DND-41 (cell line): ENCODE measurements at regions not wholly inside any gene's neighbourhood (a gene's known extent, or its start where the extent isn't known, plus 50 kb on each side); places are given as distances from the start of the nearest gene placed in this dataset.

Source experiments
- ATAC-seq: fragments of 200-7000 bp; cut with Tn5 transposase; 3 replicates; pipeline ENCODE4 v1.9.1; 2021; ENCODE audit warnings: low read depth; ENCODE audit not compliant: insufficient read depth
- DNase-seq: peaks from one replicate; pipeline ENCODE4 v3.0.0-alpha.2; 2020
- H2AFZ ChIP-seq: 2 replicates; pipeline ENCODE4 v1.6.0; 2012; ENCODE audit warnings: low read depth, low read length
- H3K27ac ChIP-seq: 2 replicates; pipeline ENCODE4 v1.5.1; 2012; ENCODE audit warnings: low read length, inconsistent platforms
- H3K27me3 ChIP-seq: fragments of 200-600 bp; sonication (generic); 2 replicates; pipeline ENCODE4 v1.6.0; 2012; ENCODE audit warnings: low read length, mild to moderate bottlenecking, inconsistent platforms; ENCODE audit not compliant: insufficient read depth, poor library complexity
- H3K36me3 ChIP-seq: 2 replicates; pipeline ENCODE4 v1.5.1; 2012; ENCODE audit warnings: low read length, inconsistent platforms; ENCODE audit not compliant: insufficient read depth
- H3K4me1 ChIP-seq: 2 replicates; pipeline ENCODE4 v1.5.1; 2012; ENCODE audit warnings: mild to moderate bottlenecking, low read length; ENCODE audit not compliant: insufficient read depth
- H3K4me2 ChIP-seq: 2 replicates; pipeline ENCODE4 v1.6.0; 2012; ENCODE audit warnings: mild to moderate bottlenecking, moderate library complexity, low read length, inconsistent platforms; ENCODE audit not compliant: insufficient read depth
- H3K4me3 ChIP-seq, 2 experiments: fragments of 200-600 bp in 1 of 2; shearing (Covaris generic) in 1 of 2; 2 replicates each; pipeline ENCODE4 v1.5.1; 2012 to 2016; ENCODE audit warnings: inconsistent platforms in 2 of 2, low read length in 2 of 2, mild to moderate bottlenecking in 2 of 2, low read depth in 1 of 2, moderate library complexity in 1 of 2
- H3K79me2 ChIP-seq: 2 replicates; pipeline ENCODE4 v1.6.0; 2012; ENCODE audit warnings: low read length, inconsistent platforms; ENCODE audit not compliant: insufficient read depth
- H3K9ac ChIP-seq: 2 replicates; pipeline ENCODE4 v1.6.0; 2012; ENCODE audit warnings: low read depth, mild to moderate bottlenecking, inconsistent platforms, low read length, moderate library complexity
- H3K9me3 ChIP-seq: 2 replicates; pipeline ENCODE4 v1.5.1; 2012; ENCODE audit warnings: low read length, moderate library complexity, mild to moderate bottlenecking, inconsistent platforms; ENCODE audit not compliant: insufficient read depth, severe bottlenecking
- H4K20me1 ChIP-seq: 2 replicates; pipeline ENCODE4 v1.6.0; 2012; ENCODE audit warnings: low read length; ENCODE audit not compliant: insufficient read depth
- EZH2 ChIP-seq: IDR thresholded peaks from 3 replicates; pipeline ENCODE4 v1.6.1; 2012; ENCODE audit warnings: borderline replicate concordance, low read depth, mild to moderate bottlenecking, moderate library complexity, low read length, inconsistent platforms; ENCODE audit not compliant: severe bottlenecking
- TF ChIP-seq, protein P1 (sequence below): IDR thresholded peaks from 2 replicates; pipeline ENCODE4 v1.5.1; 2012; ENCODE audit warnings: borderline replicate concordance, low read length, moderate library complexity, mild to moderate bottlenecking; ENCODE audit not compliant: poor library complexity, severe bottlenecking; ENCODE audit errors: extremely low read depth

DNA sequence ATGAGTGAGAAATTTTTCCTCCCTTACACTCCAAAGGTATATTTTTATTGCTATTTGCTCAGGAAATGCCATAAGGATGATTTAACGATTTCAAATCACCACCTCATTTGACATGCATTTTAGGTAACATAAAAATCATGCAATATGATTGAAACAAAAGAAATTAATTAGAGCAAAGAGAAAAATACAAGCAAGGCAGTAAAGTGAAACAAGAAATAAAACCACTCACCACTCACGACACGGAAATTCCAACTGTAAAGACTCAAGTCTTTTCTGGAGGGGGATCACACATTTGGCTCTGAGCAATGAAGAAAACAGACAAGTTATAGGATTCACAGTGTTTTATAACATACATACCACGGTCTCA lies 86.8 kb upstream of the ARHGAP29 start:
- no peaks in the 10 kb centered on the region for H3K36me3 ChIP-seq
- no peak for ATAC-seq
- no peak overlapping the region for H3K27ac ChIP-seq
- H4K20me1 ChIP-seq: no peaks in the 10 kb centered on the region
- H3K4me2 ChIP-seq: no peak overlapping the region
- no peak overlapping the region for H3K9ac ChIP-seq
- no peaks in the 10 kb centered on the region for H3K9me3 ChIP-seq
- no peak overlapping the region for H3K4me3 ChIP-seq
- H3K27me3 ChIP-seq: no peaks in the 10 kb centered on the region
- DNase-seq: no peak
- no peaks in the 10 kb centered on the region for H3K4me1 ChIP-seq
- H2AFZ ChIP-seq: no peak overlapping the region
- TF ChIP-seq, protein P1, sequence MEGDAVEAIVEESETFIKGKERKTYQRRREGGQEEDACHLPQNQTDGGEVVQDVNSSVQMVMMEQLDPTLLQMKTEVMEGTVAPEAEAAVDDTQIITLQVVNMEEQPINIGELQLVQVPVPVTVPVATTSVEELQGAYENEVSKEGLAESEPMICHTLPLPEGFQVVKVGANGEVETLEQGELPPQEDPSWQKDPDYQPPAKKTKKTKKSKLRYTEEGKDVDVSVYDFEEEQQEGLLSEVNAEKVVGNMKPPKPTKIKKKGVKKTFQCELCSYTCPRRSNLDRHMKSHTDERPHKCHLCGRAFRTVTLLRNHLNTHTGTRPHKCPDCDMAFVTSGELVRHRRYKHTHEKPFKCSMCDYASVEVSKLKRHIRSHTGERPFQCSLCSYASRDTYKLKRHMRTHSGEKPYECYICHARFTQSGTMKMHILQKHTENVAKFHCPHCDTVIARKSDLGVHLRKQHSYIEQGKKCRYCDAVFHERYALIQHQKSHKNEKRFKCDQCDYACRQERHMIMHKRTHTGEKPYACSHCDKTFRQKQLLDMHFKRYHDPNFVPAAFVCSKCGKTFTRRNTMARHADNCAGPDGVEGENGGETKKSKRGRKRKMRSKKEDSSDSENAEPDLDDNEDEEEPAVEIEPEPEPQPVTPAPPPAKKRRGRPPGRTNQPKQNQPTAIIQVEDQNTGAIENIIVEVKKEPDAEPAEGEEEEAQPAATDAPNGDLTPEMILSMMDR: no peak
- no peak for TF ChIP-seq EZH2
- no peaks in the 10 kb centered on the region for H3K79me2 ChIP-seq

DNA sequence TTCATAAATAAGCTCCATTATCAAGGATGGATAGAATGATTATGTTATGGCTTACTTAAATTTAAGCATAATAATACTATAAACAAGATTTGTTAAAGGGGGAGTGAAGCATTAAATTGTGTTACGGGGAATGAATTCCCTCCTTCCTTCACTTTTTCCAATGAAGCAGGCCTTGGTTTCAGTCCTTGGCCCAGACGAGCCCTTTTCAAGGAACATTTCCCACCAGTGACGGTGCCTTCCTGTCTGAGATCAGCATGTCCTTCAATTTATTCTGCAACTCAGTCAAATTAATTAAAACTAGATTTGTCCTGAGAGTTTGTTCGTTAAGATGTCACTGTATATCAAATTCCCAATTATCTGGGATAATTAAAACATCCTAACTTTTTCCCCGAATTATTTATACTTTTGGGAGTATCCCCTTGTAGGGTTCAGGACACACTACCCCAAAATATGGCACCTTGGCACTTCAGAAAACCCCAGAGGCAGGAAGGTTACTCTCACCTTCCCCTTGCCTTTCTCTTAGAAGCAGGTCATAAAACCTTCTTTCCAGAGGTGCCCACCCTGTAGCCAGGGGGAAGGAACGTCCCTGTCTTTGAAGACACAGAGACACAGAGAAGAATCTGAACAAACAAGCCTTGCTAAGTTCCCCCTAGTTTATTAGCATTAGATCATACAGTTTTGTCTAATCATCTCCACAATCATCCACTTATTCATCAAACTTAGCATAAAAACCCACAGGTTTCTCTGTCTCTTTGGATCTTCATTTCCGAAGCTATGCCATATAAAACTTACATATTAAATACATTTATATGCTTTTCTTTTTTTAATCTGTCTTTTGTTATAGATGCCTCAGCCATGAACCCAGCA lies 86.2 kb upstream of the ARHGAP29 start:
- H3K4me1 ChIP-seq: no peaks in the 10 kb centered on the region
- H2AFZ ChIP-seq: no peak overlapping the region
- no peak overlapping the region for H3K4me3 ChIP-seq
- DNase-seq (no peak), ATAC-seq (no peak)
- H3K27ac ChIP-seq: no peak overlapping the region
- H3K9me3 ChIP-seq: no peaks in the 10 kb centered on the region
- no peaks in the 10 kb centered on the region for H3K27me3 ChIP-seq
- no peak for TF ChIP-seq EZH2
- TF ChIP-seq, protein P1: no peak
- H3K4me2 ChIP-seq: no peak overlapping the region
- H3K9ac ChIP-seq: no peak overlapping the region
- H4K20me1 ChIP-seq: no peaks in the 10 kb centered on the region
- H3K36me3 ChIP-seq: no peaks in the 10 kb centered on the region
- H3K79me2 ChIP-seq: no peaks in the 10 kb centered on the region

DNA sequence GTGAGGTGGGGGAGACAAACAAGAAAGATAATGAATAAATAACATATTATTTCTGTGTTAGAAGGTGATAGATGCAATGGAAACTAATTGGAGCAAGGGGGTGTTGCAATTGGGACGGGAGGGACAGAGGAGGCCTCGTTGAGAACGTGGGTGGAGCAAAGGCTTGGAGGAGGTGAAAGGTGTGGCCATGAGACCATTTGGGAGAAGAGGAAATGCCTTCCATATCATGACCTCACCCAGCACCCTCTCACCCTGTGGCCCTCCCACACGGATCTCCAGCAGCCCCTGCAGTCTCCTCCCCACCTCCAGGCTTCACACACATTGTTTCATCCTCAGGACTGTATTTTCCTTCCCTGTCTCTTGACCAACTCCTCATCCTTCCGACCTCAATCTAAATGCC lies 85.3 kb upstream of the ARHGAP29 start:
- no peak overlapping the region for H3K27ac ChIP-seq
- no peak overlapping the region for H3K4me2 ChIP-seq
- DNase-seq (no peak), ATAC-seq (no peak)
- H3K4me3 ChIP-seq: no peak overlapping the region
- H3K79me2 ChIP-seq: no peaks in the 10 kb centered on the region
- no peaks in the 10 kb centered on the region for H3K9me3 ChIP-seq
- H3K4me1 ChIP-seq: no peaks in the 10 kb centered on the region
- no peak overlapping the region for H3K9ac ChIP-seq
- H4K20me1 ChIP-seq: no peaks in the 10 kb centered on the region
- H2AFZ ChIP-seq: no peak overlapping the region
- no peaks in the 10 kb centered on the region for H3K27me3 ChIP-seq
- TF ChIP-seq, protein P1: no peak
- no peak for TF ChIP-seq EZH2
- no peaks in the 10 kb centered on the region for H3K36me3 ChIP-seq
